HG02678 (cell line): ENCODE measurements at regions not wholly inside any gene's neighbourhood (a gene's known extent, or its start where the extent isn't known, plus 50 kb on each side); places are given as distances from the start of the nearest gene placed in this dataset.
"Not testable (repeated sequence)": the region's sequence is repeated elsewhere in the genome, so short reads cannot be mapped to it uniquely, and the experiment has no call there.

Source experiments
- ATAC-seq: cut with Tn5 transposase; IDR thresholded peaks from one replicate; pipeline ENCODE4 v1.9.1; 2021; ENCODE audit warnings: mild to moderate bottlenecking, moderate library complexity; ENCODE audit not compliant: unreplicated experiment

- no peak for ATAC-seq
Observed at GRCh38 chr6:119445666-119446065, 96.1 kb upstream of the MAN1A1 start.

- peak; percentile 48 for ATAC-seq
Observed at GRCh38 chr6:119444642-119445557, 95.3 kb upstream of the MAN1A1 start.

GRCh38 chr6:119443993-119444641, 94.6 kb upstream of the MAN1A1 start:
- no peak for ATAC-seq

GRCh38 chr6:119442776-119443184, 93.2 kb upstream of the MAN1A1 start:
- peak; percentile 72 for ATAC-seq

DNA sequence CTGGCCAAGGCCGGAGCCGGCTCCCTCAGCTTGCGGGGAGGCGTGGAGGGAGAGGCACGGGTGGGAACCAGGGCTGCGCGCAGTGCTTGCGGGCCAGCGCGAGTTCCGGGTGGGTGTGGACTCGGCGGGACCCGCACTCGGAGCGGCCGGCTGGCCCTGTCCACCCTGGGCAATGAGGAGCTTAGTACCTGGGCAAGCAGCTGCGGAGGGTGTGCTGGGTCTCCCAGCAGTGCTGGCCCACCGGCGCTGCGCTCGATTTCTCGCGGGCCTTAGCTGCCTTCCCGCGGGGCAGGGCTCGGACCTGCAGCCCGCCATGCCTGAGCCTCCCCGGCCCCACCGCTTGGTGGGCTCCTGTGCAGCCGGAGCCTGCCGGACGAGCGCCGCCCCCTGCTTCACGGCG, 91.4 kb upstream of the MAN1A1 start:
- ATAC-seq, result no peak

DNA sequence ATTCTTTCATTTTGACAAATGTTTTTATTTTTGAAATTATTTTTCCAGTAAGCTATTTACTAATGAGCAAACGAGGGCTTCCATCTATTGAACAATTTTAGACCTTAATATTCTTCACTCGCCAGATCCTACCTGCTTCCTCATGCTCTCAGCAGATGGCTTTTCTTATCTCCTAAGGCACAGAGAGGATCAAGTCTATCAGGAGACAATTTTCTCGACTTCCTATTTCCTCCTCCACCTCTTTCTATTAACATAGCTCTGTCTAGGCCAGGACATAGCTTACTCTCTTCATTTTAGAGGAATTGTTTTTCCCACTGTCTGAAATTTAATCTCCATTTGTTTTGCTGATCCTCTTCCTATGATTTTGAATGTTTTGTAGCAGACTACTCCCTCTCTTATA, 87.0 kb upstream of the MAN1A1 start:
- ATAC-seq, result no peak

DNA sequence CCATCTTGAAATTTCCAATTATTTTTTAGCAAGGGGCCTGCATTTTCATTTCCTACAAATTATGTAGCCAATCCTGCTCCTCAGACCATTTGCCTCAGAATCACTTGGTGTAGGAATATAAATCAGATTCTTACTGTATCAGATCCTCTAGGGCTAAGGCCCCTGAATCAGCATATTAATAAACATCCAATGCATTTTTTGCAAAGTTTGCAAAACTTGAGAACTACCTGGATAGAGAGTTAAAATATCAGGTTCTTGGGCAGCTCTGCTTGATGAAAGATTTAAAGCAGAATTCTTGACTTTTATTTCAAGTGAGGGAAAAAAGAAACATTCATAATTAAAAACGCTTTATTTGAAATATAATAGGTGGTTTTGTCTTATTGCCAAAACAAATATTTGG, 82.2 kb upstream of the MAN1A1 start:
- no peak for ATAC-seq

DNA sequence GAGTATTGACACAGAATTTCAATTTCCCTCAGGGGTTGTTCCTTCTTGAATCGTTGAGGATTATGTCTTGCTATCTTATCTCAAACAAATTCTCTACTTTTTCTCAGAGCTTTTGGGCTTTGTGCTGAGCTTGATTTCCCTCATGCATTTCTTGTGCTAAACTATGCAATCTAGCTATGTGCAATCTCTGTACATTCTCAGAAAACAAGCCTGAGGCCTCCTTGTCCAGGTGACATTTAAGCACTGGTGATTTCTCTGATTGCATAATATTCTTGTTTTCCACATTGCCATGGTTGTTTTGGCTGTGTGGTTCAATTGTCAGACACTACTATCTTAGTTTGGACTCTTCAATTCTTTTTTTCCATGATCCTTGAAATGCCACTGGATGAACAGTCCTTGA, 81.2 kb upstream of the MAN1A1 start:
- ATAC-seq, result no peak

- ATAC-seq, result no peak
Observed at GRCh38 chr6:119428633-119429032, 79.1 kb upstream of the MAN1A1 start.

- no peak for ATAC-seq
Observed at GRCh38 chr6:119426619-119427018, 77.1 kb upstream of the MAN1A1 start.

- no peak for ATAC-seq
Observed at GRCh38 chr6:119423996-119424395, 74.4 kb upstream of the MAN1A1 start.

DNA sequence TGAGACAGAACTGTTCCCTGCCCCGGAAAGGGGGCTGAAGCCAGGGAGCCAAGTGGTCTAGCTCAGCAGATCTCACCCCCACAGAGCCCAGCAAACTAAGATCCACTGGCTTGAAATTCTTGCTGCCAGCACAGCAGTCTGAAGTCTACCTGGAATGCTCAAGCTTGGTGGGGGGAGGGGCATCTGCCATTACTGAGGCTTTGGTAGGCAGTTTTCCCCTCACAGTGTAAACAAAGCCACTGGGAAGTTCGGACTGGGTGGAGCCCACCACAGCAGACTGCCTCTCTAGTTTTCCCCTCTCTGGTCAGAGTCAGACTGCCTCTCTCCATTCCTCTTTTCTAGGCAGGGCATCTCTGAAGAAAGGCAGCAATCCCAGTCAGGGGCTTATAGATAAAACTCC, 68.5 kb upstream of the MAN1A1 start:
- not testable (repeated sequence) for ATAC-seq

DNA sequence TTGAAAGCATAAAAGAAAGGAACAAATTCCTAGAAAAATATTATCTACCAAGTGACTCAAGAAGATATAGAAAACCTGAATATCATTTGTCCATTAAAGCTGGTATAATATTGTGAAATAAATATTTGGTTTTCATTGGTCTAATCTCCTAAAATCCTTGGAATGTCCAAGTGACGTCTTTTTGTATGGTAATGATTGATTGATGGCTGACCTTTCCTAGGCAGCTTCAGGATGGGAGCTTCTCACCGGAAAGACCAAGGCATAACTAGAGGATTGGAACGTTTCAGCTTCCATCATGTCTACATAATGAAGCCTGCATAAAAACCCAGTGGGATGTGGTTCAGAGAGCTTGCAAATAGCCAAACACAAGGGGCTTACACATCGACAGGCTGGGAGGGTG, 57.6 kb upstream of the MAN1A1 start:
- no peak for ATAC-seq

DNA sequence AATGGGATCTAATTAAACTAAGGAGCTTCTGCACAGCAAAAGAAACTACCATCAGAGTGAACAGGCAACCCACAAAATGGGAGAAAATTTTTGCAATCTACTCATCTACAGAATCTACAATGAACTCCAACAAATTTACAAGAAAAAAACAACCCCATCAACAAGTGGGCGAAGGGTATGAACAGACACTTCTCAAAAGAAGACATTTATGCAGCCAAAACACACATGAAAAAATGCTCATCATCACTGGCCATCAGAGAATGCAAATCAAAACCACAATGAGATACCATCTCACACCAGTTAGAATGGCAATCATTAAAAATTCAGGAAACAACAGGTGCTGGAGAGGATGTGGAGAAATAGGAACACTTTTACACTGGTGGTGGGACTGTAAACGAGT, 55.6 kb upstream of the MAN1A1 start:
- not testable (repeated sequence) for ATAC-seq
